Thoracic aorta (tissue), 2 donors: ENCODE measurements at regions not wholly inside any gene's neighbourhood (a gene's known extent, or its start where the extent isn't known, plus 50 kb on each side); places are given as distances from the start of the nearest gene placed in this dataset.

Experiments used
- ATAC-seq: fragments of 150-250 bp; one replicate; pipeline ENCODE4 v1.8.0; 2017; ENCODE audit warnings: low read depth; ENCODE audit not compliant: insufficient number of reproducible peaks, low FRiP score
- DNase-seq: peaks from one replicate; pipeline ENCODE4 v3.0.0-alpha.2; 2020; ENCODE audit warnings: low spot score
- H3K27ac ChIP-seq, 2 donors: fragments of 200-600 bp; sonication (generic); 1 replicate in 1 of 2; 2 replicates in 1 of 2; pipeline ENCODE4 v1.5.1; 2016; ENCODE audit warnings: mild to moderate bottlenecking in 2 of 2, moderate library complexity in 2 of 2
- H3K27me3 ChIP-seq: fragments of 200-600 bp; sonication (generic); replicated peaks from 2 replicates; pipeline ENCODE4 v1.6.0; 2016; ENCODE audit warnings: mild to moderate bottlenecking; ENCODE audit not compliant: insufficient read depth
- H3K36me3 ChIP-seq: fragments of 200-600 bp; sonication (generic); one replicate; pipeline ENCODE4 v1.5.1; 2016
- H3K4me1 ChIP-seq, 2 donors: fragments of 200-600 bp; sonication (generic); 1 replicate in 1 of 2; 2 replicates in 1 of 2; pipeline versions ENCODE4 v1.5.1 to v1.6.0; 2016; ENCODE audit warnings: low read depth in 2 of 2, mild to moderate bottlenecking in 1 of 2; ENCODE audit not compliant: control insufficient read depth in 1 of 2
- H3K4me3 ChIP-seq: fragments of 200-600 bp; sonication (generic); 2 replicates; pipeline ENCODE4 v1.5.1; 2016; ENCODE audit warnings: mild to moderate bottlenecking
- H3K9me3 ChIP-seq: fragments of 200-600 bp; sonication (generic); 2 replicates; pipeline ENCODE4 v1.5.1; 2016
- CTCF ChIP-seq: fragments of 200-600 bp; sonication (generic); IDR thresholded peaks from one replicate; pipeline ENCODE4 v1.5.1; 2019; ENCODE audit warnings: antibody characterized with exemption

- Histone ChIP-seq H3K36me3 (no peaks in the 10 kb centered on the region), H3K4me3 (no peak overlapping the region), H3K27me3 (no peaks in the 10 kb centered on the region), H3K4me1 (no peaks in the 10 kb centered on the region), H3K27ac (no peak overlapping the region), H3K9me3 (no peaks in the 10 kb centered on the region)
- ATAC-seq (no peak), DNase-seq (no peak)
- no peak for TF ChIP-seq CTCF
Measured at GRCh38 chr9:12183321-12183720, 509.9 kb upstream of the TYRP1 start.

- no peak for DNase-seq
- Histone ChIP-seq H3K9me3 (no peaks in the 10 kb centered on the region), H3K27ac (no peak overlapping the region), H3K36me3 (no peaks in the 10 kb centered on the region), H3K4me1 (no peaks in the 10 kb centered on the region), H3K4me3 (no peak overlapping the region), H3K27me3 (no peaks in the 10 kb centered on the region)
- ATAC-seq, result no peak
- TF ChIP-seq CTCF, result no peak
Measured at GRCh38 chr9:12185856-12186255, 507.3 kb upstream of the TYRP1 start.

- DNase-seq (no peak), ATAC-seq (no peak)
- H3K9me3 ChIP-seq, result no peaks in the 10 kb centered on the region
- no peaks in the 10 kb centered on the region for H3K36me3 ChIP-seq
- H3K27ac ChIP-seq, result no peak overlapping the region
- no peak for TF ChIP-seq CTCF
- H3K4me1 ChIP-seq, result no peaks in the 10 kb centered on the region
- no peaks in the 10 kb centered on the region for H3K27me3 ChIP-seq
- no peak overlapping the region for H3K4me3 ChIP-seq
Measured at GRCh38 chr9:12191630-12192029, 501.6 kb upstream of the TYRP1 start.

GRCh38 chr9:12194731-12195130 lies 498.5 kb upstream of the TYRP1 start:
- Histone ChIP-seq H3K27me3 (no peaks in the 10 kb centered on the region), H3K9me3 (no peaks in the 10 kb centered on the region), H3K36me3 (no peaks in the 10 kb centered on the region), H3K4me3 (no peak overlapping the region), H3K27ac (no peak overlapping the region), H3K4me1 (no peaks in the 10 kb centered on the region)
- ATAC-seq (no peak), DNase-seq (no peak)
- TF ChIP-seq CTCF, result no peak

GRCh38 chr9:12195456-12195855 lies 497.7 kb upstream of the TYRP1 start:
- Histone ChIP-seq H3K27ac (no peak overlapping the region), H3K36me3 (no peaks in the 10 kb centered on the region), H3K27me3 (no peaks in the 10 kb centered on the region), H3K9me3 (no peaks in the 10 kb centered on the region), H3K4me3 (no peak overlapping the region), H3K4me1 (no peaks in the 10 kb centered on the region)
- no peak for DNase-seq
- TF ChIP-seq CTCF, result no peak
- no peak for ATAC-seq
